ENCODE measurements at regions not wholly inside any gene's neighbourhood (a gene's known extent, or its start where the extent isn't known, plus 50 kb on each side); places are given as distances from the start of the nearest gene placed in this dataset.

DNA sequence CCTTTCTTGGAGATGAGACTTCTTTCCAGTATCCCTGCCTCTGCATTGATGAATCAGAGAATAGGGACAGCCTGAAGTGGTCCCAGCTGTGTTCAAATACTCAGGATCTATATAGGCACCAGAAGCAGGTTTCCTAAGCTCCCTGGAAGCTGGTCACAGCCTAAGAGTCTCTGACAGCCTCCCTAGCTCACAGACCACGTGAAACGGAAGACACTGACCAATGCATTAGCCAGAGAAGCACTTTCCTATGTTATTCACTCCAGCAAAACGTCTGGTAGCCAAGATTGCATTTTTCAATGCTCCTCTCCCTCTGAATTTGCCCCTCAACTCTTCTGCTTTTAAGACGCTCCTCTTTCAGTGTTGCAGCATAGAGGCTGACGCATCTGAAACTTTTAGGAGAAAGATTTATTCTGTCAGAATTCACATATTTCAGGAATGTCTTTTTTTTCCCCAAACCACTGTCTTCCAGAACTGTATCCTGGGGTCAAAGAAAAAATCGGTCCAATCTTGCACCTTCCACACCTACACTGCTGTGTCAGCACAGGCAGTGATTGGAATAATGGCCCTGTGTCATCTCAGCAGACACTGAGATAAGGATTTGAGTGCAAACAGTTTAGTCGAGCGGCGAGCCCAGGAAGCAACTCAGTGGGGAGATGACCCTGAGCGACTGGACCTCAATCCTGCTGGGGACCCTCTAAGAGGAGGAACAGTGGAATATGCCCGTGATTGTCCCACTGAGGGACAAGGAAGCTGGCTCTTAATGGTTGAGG lies 109.4 kb downstream of the SMIM20 start:
- no peak overlapping the region for H3K27ac ChIP-seq
- no peaks in the 10 kb centered on the region for H3K4me1 ChIP-seq (replicated peaks in 1 of 2)

DNA sequence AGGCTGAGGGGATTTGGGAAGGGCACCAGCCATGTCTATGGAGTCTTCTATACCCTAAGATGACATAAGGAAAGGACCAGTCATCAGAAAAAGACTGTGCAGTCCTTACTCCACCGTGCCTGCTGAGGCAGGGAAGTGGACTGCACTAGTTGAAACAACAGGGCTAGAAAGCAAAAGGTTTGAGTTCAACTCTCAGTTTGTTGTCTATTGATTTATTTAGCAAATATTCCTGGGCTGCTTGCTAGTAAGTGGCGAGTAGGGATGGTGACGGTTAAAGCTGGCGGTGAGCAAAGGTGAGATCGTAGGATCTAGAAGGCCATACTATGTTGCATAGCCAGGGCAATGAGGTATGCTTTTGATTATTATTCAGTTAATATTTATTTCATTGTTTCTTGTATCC lies 110.1 kb downstream of the SMIM20 start:
- H3K4me1 ChIP-seq (replicated peaks in 1 of 2) = peaks cover 0 to 4% of the 10 kb centered on the region in 2 donors
- intact Hi-C loops (cut with DNase I) = no loop called here
- 78 to 93% (median 91%) methylated on average over 5 of the region's 5 CpGs for WGBS, 4 donors
- TF ChIP-seq, protein P1, sequence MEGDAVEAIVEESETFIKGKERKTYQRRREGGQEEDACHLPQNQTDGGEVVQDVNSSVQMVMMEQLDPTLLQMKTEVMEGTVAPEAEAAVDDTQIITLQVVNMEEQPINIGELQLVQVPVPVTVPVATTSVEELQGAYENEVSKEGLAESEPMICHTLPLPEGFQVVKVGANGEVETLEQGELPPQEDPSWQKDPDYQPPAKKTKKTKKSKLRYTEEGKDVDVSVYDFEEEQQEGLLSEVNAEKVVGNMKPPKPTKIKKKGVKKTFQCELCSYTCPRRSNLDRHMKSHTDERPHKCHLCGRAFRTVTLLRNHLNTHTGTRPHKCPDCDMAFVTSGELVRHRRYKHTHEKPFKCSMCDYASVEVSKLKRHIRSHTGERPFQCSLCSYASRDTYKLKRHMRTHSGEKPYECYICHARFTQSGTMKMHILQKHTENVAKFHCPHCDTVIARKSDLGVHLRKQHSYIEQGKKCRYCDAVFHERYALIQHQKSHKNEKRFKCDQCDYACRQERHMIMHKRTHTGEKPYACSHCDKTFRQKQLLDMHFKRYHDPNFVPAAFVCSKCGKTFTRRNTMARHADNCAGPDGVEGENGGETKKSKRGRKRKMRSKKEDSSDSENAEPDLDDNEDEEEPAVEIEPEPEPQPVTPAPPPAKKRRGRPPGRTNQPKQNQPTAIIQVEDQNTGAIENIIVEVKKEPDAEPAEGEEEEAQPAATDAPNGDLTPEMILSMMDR (IDR thresholded peaks at IDR 0.05) = no peak
- no peak for TF ChIP-seq POLR2A (IDR thresholded peaks at IDR 0.05)
- H3K4me3 ChIP-seq = no peak overlapping the region
- no peaks in the 10 kb centered on the region for H3K9me3 ChIP-seq (replicated peaks in 1 of 3)
- no peaks in the 10 kb centered on the region for H3K27me3 ChIP-seq
- H3K27ac ChIP-seq = no peak overlapping the region
- no peaks in the 10 kb centered on the region for H3K36me3 ChIP-seq (replicated peaks in 1 of 2)
- peak in 1 of 7 donors; percentile 7 for DNase-seq

More for the DNA sequence above, 109.4 kb downstream of the SMIM20 start:
- intact Hi-C loops (cut with DNase I) = no loop called here
- WGBS, 4 donors = 57 to 68% (median 65%) methylated on average over 11 of the region's 11 CpGs
- Histone ChIP-seq H3K36me3 (replicated peaks in 1 of 2) (no peaks in the 10 kb centered on the region), H3K9me3 (replicated peaks in 1 of 3) (no peaks in the 10 kb centered on the region), H3K27me3 (no peaks in the 10 kb centered on the region), H3K4me3 (no peak overlapping the region)
- no peak for TF ChIP-seq POLR2A (IDR thresholded peaks at IDR 0.05)
- TF ChIP-seq, protein P1 (IDR thresholded peaks at IDR 0.05) = no peak
- peak in 1 of 7 donors; percentile 30 for DNase-seq

DNA sequence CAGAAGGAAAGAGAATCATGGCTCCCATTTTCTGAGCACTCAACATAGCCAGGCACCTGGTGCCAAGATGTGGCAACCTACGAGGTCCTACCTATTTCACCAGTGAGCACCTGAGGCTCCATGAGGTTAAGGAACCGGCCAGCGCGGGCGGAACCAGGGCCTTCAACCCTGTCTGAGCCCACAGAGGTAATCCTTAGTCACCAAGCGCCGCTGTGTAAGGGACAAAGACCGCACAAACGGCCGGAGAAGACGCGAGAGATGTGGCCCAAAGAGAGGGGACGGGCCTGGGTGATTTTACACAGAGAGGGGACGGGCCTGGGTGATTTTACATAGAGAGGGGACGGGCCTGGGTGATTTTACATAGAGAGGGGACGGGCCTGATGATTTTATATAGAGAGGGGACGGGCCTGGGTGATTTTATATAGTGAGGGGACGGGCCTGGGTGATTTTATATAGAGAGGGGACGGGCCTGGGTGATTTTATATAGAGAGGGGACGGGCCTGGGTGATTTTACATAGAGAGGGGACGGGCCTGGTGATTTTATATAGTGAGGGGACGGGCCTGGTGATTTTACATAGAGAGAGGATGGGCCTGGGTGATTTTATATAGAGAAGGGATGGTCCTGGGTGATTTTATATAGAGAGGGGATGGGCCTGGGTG lies 114.2 kb downstream of the SMIM20 start:
- 87 to 93% (median 91%) methylated on average over 22 of the region's 22 CpGs for WGBS, 4 donors
- H3K4me1 ChIP-seq (replicated peaks in 1 of 2) = peaks cover 0 to 4% of the 10 kb centered on the region in 2 donors
- no peaks in the 10 kb centered on the region for H3K27me3 ChIP-seq
- no peak overlapping the region for H3K4me3 ChIP-seq
- no peaks in the 10 kb centered on the region for H3K9me3 ChIP-seq (replicated peaks in 1 of 3)
- intact Hi-C loops (cut with DNase I) = no loop called here
- H3K27ac ChIP-seq = no peak overlapping the region
- peak in 1 of 7 donors; percentile 48 for DNase-seq
- no peaks in the 10 kb centered on the region for H3K36me3 ChIP-seq (replicated peaks in 1 of 2)
- TF ChIP-seq, protein P1 (IDR thresholded peaks at IDR 0.05) = no peak
- TF ChIP-seq POLR2A (IDR thresholded peaks at IDR 0.05) = no peak

DNA sequence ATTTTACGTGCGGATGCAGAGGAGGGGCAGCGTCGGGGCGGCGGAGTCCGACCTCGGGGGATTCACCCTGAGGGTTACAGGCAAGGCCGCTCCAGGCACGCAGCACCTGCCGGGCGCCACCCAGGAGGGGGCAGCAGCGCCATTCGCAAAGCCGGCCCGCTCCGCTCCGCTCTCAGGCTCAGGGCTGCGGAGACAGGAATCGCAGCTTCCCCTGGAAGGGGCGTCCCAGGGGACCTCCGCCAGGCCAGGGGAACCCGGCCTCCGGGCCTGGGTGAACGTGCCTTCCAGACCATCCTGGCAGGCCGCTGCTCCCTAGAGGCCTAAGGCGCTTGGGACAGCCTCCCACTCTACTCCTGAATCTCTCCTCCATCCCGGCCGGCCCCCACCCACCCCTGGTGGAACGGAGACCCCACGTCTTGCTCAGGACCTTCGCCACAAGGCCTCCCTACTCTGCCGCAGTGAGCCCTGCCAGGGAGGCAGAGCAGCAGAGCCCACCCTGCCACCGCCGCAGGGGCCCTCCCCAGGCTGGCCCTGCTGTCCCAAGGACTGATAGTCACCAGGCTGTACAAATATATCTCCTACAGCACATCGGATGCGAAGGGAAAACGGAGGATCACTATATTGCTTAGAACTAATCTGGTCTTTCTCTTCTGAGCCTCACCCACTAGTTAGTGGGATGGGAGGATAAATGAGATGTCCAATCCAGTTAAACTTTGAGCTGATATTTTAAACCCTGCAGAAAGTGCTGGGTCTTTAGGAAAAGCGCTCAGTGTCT lies 115.0 kb downstream of the SMIM20 start:
- Histone ChIP-seq H3K36me3 (replicated peaks in 1 of 2) (no peaks in the 10 kb centered on the region), H3K4me3 (no peak overlapping the region), H3K27me3 (no peaks in the 10 kb centered on the region), H3K9me3 (replicated peaks in 1 of 3) (no peaks in the 10 kb centered on the region), H3K27ac (no peak overlapping the region), H3K4me1 (replicated peaks in 1 of 2) (peaks cover 0 to 4% of the 10 kb centered on the region in 2 donors)
- intact Hi-C loops (cut with DNase I) = no loop called here
- no peak for TF ChIP-seq POLR2A (IDR thresholded peaks at IDR 0.05)
- TF ChIP-seq, protein P1 (IDR thresholded peaks at IDR 0.05) = peak in 5 of 6 experiments; percentile 26 to 61 (median 51)
- WGBS, 4 donors = 19 to 55% (median 26%) methylated on average over 11 to 39 of the region's 39 CpGs
- peak; percentile 30 to 77 (median 42) for DNase-seq
